IPS-15b (cell line): ENCODE measurements at regions not wholly inside any gene's neighbourhood (a gene's known extent, or its start where the extent isn't known, plus 50 kb on each side); places are given as distances from the start of the nearest gene placed in this dataset.

Experiments used
- H3K27me3 ChIP-seq: one replicate; pipeline ENCODE4 v1.6.1; 2013; ENCODE audit warnings: low read length; ENCODE audit not compliant: control insufficient read depth, insufficient read depth
- H3K36me3 ChIP-seq: one replicate; pipeline ENCODE4 v1.6.1; 2013; ENCODE audit warnings: low read length; ENCODE audit not compliant: control insufficient read depth, insufficient read depth
- H3K4me1 ChIP-seq: one replicate; pipeline ENCODE4 v1.6.1; 2013; ENCODE audit warnings: mild to moderate bottlenecking, low read length; ENCODE audit not compliant: control insufficient read depth, insufficient read depth
- H3K4me3 ChIP-seq: one replicate; pipeline ENCODE4 v1.5.1; 2013; ENCODE audit warnings: low read depth, low read length
- H3K9ac ChIP-seq: one replicate; pipeline ENCODE4 v1.6.1; 2013; ENCODE audit warnings: low read depth, mild to moderate bottlenecking, low read length
- H3K9me3 ChIP-seq: one replicate; pipeline ENCODE4 v1.6.1; 2013; ENCODE audit warnings: mild to moderate bottlenecking, low read length; ENCODE audit not compliant: control insufficient read depth, insufficient read depth

DNA sequence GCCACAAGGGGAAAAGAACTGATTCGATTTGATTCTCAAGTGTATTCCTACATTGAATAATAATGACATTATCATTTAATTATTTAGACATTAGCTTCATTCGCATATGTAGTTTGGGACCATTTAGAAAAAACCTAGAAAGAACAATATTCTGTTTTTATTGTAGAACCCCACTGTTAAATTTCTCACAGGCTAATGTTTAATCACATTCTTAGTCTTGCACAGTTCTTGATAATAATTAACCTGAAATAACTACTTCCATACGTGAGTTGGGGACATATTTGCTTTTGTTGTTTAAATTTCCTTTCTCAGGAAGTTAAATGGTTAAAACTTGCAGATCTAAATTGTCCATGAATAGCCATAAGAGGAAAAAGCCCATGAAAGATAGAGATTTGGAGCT is 275.2 kb downstream of the TFAP2B start:
- Histone ChIP-seq H3K9ac (no peak overlapping the region), H3K36me3 (no peaks in the 10 kb centered on the region), H3K27me3 (no peaks in the 10 kb centered on the region), H3K9me3 (no peaks in the 10 kb centered on the region), H3K4me3 (no peak overlapping the region), H3K4me1 (no peaks in the 10 kb centered on the region)

DNA sequence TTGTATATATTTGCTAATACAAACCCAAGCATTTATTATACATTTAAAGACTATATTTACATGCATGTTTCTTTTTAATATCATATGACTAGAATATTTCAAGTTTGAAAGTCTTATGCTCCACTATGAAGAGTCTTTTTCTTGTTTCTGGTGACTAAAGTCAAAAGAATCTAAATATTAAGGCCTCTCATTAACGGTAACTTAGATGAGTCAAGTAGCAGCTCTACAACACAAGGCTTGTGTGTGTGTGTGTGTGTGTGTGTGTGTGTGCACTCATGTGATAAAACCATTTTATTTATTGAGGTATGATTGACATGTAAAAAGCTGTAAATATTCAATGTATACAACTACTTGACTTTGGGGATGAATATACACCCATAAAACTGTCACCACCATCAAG is 275.6 kb downstream of the TFAP2B start:
- H3K9ac ChIP-seq = no peak overlapping the region
- no peaks in the 10 kb centered on the region for H3K27me3 ChIP-seq
- H3K4me3 ChIP-seq = no peak overlapping the region
- H3K4me1 ChIP-seq = no peaks in the 10 kb centered on the region
- no peaks in the 10 kb centered on the region for H3K9me3 ChIP-seq
- H3K36me3 ChIP-seq = no peaks in the 10 kb centered on the region

DNA sequence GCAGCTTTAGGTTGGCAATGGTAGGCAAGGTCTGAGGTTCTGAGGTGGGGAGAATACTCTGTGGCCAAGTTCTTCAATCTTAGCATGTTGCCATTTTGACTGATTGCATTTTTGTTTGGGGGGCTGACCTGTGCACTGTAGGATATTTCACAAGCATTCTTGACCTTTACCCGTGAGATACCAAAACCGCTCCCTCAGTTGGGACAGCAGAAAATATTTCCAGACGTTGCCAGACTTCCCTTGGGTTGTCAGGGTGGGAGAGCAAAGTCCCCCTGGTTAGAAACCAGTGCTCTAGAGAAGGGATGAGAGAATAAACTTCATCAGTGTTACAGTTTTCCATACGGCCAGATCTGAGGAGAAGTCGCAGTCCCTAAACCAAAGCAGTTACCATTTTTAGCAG is 279.6 kb downstream of the TFAP2B start:
- H3K9ac ChIP-seq = no peak overlapping the region

DNA sequence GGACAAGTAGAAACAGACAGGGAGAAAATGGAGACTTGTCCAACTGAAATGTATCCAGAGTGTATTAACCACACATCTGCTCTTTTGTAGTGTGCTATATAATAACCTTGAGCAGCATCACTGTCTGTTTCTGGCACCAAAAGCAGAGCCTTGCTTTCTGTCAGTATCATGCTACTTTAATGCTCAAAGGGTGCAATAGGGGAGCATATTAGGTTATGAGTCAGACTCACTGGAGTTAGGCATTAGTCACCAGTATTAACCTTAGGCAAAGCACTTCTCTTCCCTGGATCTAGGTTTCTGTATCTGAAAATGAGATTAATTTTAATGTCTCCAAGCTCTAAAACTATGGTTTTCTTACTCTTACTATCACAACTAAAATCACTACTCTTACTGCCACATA is 280.1 kb downstream of the TFAP2B start:
- Histone ChIP-seq H3K9me3 (no peaks in the 10 kb centered on the region), H3K9ac (no peak overlapping the region), H3K27me3 (no peaks in the 10 kb centered on the region), H3K4me3 (no peak overlapping the region), H3K36me3 (no peaks in the 10 kb centered on the region), H3K4me1 (no peaks in the 10 kb centered on the region)

More for the DNA sequence above, 279.6 kb downstream of the TFAP2B start:
- H3K27me3 ChIP-seq = no peaks in the 10 kb centered on the region
- H3K4me3 ChIP-seq = no peak overlapping the region
- no peaks in the 10 kb centered on the region for H3K4me1 ChIP-seq
- H3K36me3 ChIP-seq = no peaks in the 10 kb centered on the region
- H3K9me3 ChIP-seq = no peaks in the 10 kb centered on the region

DNA sequence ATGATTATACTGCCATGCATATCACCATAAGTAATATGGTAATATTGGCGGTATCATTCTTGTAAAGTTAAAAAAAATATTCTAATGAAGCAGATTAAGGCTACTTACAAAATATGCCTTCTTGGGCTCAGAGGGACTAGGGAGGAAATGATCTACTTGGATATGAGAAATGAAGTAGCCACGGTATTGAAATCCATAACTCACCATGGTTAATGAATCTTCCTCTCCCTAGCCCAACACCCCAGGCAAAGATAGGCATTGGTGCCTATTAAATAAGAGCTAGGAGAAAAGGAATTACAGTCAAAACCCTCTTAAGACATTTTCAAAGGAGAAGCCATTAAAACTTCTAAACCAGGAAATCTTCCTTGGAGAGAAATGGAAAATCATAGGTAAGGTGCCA is 280.5 kb downstream of the TFAP2B start:
- no peaks in the 10 kb centered on the region for H3K36me3 ChIP-seq
- H3K27me3 ChIP-seq = no peaks in the 10 kb centered on the region
- H3K9me3 ChIP-seq = no peaks in the 10 kb centered on the region

DNA sequence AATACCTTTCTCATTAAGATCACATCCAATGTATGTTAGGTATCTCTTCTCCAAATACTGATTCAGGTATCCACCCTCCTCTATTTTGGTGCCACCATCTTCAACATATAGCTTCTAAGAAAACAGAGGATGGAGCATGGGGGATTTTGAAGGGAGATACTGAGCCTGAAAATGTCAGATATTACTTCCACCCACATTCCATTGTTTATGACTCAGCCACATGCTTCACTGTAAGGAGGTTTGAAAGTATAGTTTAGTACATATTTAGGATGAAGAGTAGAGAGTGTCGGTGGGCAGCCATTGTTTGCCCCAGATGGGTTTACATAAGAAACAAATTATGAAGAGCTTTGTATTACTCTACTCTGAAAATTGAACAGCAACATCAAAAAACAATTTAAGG is 286.7 kb downstream of the TFAP2B start:
- Histone ChIP-seq H3K9ac (no peak overlapping the region), H3K36me3 (no peaks in the 10 kb centered on the region), H3K4me1 (no peaks in the 10 kb centered on the region), H3K9me3 (no peaks in the 10 kb centered on the region), H3K4me3 (no peak overlapping the region), H3K27me3 (no peaks in the 10 kb centered on the region)

More for the DNA sequence above, 280.5 kb downstream of the TFAP2B start:
- no peak overlapping the region for H3K4me3 ChIP-seq
- H3K9ac ChIP-seq = no peak overlapping the region
- H3K4me1 ChIP-seq = no peaks in the 10 kb centered on the region

DNA sequence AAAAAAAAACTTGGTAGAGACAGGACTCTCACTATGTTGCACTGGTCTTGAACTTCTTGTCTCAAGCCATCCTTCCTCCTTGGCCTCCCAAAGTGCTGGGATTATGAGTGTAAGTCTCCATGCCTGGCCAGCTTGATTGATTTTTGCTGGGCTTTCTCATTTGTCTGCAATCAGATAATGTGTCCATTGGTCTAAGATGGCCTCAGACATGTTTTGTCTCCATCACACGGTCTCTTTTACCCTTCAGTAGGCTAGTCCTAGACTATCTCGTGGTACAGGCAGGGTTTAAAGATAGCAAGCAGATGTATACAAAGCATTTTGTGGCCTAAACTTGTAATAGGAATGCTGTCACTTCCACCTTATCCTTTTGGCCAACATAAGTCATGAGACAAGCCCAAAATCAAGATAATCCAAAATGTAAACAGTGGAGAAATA is 289.1 kb downstream of the TFAP2B start:
- Histone ChIP-seq H3K4me3 (no peak overlapping the region), H3K9me3 (no peaks in the 10 kb centered on the region), H3K36me3 (no peaks in the 10 kb centered on the region), H3K9ac (no peak overlapping the region), H3K27me3 (no peaks in the 10 kb centered on the region), H3K4me1 (no peaks in the 10 kb centered on the region)

DNA sequence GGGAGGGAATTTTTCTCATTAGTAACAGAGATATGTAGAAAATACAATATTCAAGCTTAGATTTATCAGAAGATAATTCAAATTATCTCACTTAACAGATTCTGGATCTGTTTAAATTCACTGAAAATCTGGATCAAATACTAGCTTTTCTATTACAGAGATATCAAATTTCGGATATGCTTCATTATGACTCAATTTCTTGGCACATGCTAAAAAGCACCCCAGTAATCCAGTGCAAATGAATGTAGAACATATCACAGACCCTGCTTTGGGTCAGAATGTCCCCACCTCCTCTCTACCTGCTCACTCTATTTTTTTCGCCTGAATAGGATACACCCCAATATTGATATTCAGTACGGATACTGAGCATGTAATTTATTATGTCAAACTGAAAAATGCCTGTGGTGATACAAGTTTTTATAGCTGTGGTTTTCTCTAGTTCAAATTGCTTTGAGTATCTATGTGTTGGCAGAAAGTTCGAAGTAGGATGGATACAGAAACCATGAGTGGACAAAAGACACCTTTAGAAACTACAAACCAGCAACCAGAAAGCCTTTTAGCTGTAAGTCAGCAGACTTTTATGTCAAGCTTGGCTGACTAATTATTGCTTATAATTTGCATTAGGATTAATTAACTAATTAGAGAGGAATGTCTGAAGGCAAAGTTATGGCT is 290.0 kb downstream of the TFAP2B start:
- H3K36me3 ChIP-seq = no peaks in the 10 kb centered on the region
- H3K9me3 ChIP-seq = no peaks in the 10 kb centered on the region
- H3K4me3 ChIP-seq = no peak overlapping the region
- no peak overlapping the region for H3K9ac ChIP-seq
- no peaks in the 10 kb centered on the region for H3K27me3 ChIP-seq
- no peaks in the 10 kb centered on the region for H3K4me1 ChIP-seq

DNA sequence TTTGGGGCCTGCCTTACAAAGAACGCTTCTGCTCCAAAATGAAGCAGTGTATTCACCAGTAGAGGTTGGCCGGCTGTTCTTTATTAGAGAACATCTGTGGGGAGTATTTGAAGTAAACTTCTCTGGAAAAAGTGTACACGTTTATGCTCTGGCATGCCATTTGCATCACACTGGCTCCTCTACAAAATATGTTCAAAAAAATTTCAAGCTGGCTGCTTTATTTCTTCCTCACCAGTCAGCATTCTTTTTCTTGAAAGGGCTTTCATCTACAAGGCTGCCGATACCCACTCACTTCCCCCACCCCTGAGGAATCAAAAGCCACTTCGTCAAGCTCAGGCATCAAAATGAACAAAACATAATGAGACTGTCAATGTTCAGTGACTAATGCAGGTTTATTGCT is 294.1 kb downstream of the TFAP2B start:
- Histone ChIP-seq H3K9ac (no peak overlapping the region), H3K4me1 (no peaks in the 10 kb centered on the region)

DNA sequence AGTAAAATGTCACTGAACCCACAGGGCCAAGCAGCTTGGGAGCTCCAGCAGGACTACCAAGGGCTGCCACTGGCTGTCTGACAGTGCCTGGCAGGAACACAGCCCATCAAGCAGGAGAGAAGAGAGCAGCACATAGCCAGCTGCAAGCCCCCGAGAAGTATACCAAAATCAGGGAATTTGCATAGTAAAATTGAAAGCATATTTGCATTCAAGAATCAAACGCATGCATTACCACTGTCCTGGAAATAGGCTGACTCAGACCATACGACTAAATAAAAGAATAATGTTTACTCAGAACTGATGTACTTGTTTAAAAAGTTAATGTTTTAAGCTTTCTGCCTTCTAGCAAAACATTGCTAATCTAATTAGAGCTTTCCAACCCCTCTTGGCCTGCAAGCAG is 298.1 kb downstream of the TFAP2B start:
- Histone ChIP-seq H3K9me3 (no peaks in the 10 kb centered on the region), H3K36me3 (no peaks in the 10 kb centered on the region), H3K9ac (no peak overlapping the region), H3K4me3 (no peak overlapping the region), H3K27me3 (no peaks in the 10 kb centered on the region), H3K4me1 (no peaks in the 10 kb centered on the region)

More for the DNA sequence above, 294.1 kb downstream of the TFAP2B start:
- Histone ChIP-seq H3K36me3 (no peaks in the 10 kb centered on the region), H3K27me3 (no peaks in the 10 kb centered on the region), H3K4me3 (no peak overlapping the region), H3K9me3 (no peaks in the 10 kb centered on the region)

DNA sequence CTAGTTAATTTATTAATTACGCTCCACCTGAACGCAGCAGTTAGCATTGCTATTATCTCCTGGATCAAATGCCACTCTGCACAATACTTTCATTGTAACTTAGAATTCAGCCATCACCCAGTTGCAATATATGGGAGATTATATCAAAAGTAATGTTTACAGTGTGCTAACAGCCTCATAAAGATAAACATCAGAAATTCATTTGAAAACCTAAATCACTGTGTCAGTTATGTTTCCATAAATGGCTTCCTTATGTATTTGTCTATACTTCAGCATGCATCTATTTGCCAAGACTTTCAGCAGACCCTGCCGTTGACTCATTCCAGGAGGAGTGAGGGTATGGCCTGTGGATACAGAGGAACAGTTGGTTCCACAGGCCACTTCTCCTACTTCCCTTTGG is 300.1 kb downstream of the TFAP2B start:
- H3K9me3 ChIP-seq = no peaks in the 10 kb centered on the region
- no peak overlapping the region for H3K4me3 ChIP-seq
- no peaks in the 10 kb centered on the region for H3K27me3 ChIP-seq
- no peaks in the 10 kb centered on the region for H3K36me3 ChIP-seq
- H3K4me1 ChIP-seq = no peaks in the 10 kb centered on the region
- H3K9ac ChIP-seq = no peak overlapping the region

DNA sequence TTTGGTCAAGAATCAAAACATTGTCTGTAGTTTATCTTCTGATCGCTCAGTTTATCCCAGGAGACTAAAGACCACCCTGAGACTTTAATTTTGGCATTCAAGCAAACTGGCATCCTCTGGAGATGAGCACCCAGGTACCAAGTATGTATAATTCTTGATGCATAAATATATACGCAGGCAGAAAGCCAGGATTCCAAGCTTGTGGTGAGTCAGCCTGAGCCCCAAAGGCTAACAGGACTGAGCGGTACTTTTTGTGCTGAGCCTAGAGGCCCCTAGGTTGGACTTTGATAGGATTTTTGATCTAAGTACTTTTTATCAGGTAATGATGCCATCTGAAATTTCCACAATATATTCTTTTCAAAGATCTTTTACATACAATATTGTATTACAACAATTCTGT is 301.3 kb downstream of the TFAP2B start:
- no peaks in the 10 kb centered on the region for H3K9me3 ChIP-seq
- no peaks in the 10 kb centered on the region for H3K4me1 ChIP-seq
- no peak overlapping the region for H3K4me3 ChIP-seq

More for the DNA sequence above, 301.3 kb downstream of the TFAP2B start:
- Histone ChIP-seq H3K36me3 (no peaks in the 10 kb centered on the region), H3K27me3 (no peaks in the 10 kb centered on the region), H3K9ac (no peak overlapping the region)
